ENCODE measurements at regions not wholly inside any gene's neighbourhood (a gene's known extent, or its start where the extent isn't known, plus 50 kb on each side); places are given as distances from the start of the nearest gene placed in this dataset.
A peak's percentile ranks its signal among the peaks of the same experiment; 100 is the strongest.

- DNase-seq (ENCODE audit: low read depth), result no peak
Observed at GRCh38 chr3:193787496-193787870, 194.5 kb downstream of the OPA1 start.

DNA sequence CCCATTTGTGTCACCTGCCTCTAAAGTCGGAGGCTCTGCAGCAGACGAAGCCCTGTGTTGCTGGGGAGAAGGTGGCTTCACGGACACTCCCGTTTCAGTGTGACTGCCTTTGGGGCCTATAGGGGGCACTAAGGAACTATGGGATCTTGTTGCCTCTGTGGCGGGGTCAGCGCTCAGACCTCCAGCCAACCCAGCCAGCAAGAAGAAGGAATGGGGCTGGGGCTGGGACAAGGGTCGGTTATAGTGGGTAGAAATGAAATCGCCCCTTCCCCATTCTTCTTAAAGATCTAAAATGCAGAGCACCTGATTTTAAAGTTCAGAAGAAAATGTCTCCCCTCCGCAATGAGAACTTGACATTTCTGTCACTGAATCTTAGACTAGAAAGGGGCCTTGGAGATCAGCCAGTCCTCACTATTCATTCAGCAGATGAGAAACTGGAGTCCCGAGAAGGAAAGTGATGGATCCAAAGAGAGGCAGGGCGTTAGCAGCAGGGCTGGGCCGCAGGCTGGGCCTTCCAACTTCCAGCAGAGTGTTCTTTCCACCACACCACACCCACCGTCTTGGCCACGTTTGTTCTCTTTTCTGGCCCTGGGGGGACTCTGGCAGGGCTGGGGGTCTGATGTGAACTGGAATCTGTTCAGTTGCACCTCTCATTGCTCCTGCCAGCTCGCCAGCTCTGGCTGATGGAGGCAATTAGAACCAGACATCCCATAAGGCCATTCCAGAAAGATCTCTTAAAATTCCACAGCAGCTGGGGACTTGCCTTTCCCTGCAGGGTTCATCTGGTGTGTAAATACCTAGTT lies 195.4 kb downstream of the OPA1 start:
- no peak for DNase-seq (ENCODE audit: low read depth)
- TF ChIP-seq CTCF (conservative IDR thresholded peaks at IDR 0.05; ENCODE audit: low read depth, low read length), result peak; percentile 90
- H3K4me3 ChIP-seq (ENCODE audit: low read length), result no peak overlapping the region

More at GRCh38 chr3:193787496-193787870, 194.5 kb downstream of the OPA1 start:
- no peak overlapping the region for H3K4me3 ChIP-seq (ENCODE audit: low read length)
- no peak for TF ChIP-seq CTCF (conservative IDR thresholded peaks at IDR 0.05; ENCODE audit: low read depth, low read length)

- no peak for TF ChIP-seq CTCF (conservative IDR thresholded peaks at IDR 0.05; ENCODE audit: low read depth, low read length)
- DNase-seq (ENCODE audit: low read depth), result no peak
- H3K4me3 ChIP-seq (ENCODE audit: low read length), result no peak overlapping the region
Observed at GRCh38 chr3:193789455-193789854, 196.4 kb downstream of the OPA1 start.

DNA sequence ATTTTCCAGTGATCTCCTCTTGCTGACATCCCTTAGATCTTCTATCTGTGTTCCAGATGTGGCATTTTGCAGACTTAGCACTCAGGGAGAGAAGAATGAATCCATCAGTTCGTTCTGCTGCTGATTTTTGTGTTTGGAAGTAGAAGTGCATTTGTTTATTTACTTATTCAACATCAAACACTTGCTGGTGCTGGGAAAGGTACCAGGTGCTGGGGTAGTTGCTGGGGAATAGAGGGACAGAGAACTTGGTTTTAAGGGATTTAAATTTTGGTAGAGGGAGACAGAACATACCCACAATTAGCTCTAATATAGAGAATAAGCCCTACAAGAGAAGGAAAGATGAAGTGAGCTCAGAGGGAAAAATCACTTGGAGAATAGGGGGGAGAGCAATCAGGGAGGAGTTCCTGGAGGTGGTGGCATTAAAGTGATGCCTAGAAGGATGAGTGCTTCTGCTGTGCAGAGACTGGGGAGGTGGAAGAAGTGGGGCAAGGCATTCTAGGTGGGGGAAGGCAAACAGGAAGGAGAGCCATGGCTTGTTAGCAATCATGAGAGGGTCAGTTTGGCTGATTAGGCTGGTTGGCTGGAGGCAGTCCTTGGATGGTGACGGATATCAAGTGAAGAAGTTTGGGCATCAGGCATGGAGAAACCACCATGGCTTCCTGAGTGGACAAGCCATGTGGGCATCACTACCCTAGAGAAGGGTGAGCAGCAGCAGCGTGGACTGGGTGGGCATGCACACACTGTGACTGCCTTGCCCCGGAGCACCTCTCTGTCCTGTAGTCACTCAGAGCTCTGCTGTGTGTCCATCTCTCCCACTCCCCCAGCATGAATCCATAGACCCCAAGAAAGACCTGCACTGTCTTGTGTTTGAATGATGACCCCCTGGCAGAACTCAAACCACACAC lies 197.3 kb downstream of the OPA1 start:
- no peak for DNase-seq (ENCODE audit: low read depth)
- TF ChIP-seq CTCF (conservative IDR thresholded peaks at IDR 0.05; ENCODE audit: low read depth, low read length), result no peak
- no peak overlapping the region for H3K4me3 ChIP-seq (ENCODE audit: low read length)

- DNase-seq (ENCODE audit: low read depth), result no peak
- no peak overlapping the region for H3K4me3 ChIP-seq (ENCODE audit: low read length)
- TF ChIP-seq CTCF (conservative IDR thresholded peaks at IDR 0.05; ENCODE audit: low read depth, low read length), result no peak
Observed at GRCh38 chr3:193791041-193792032, 198.3 kb downstream of the OPA1 start.

DNA sequence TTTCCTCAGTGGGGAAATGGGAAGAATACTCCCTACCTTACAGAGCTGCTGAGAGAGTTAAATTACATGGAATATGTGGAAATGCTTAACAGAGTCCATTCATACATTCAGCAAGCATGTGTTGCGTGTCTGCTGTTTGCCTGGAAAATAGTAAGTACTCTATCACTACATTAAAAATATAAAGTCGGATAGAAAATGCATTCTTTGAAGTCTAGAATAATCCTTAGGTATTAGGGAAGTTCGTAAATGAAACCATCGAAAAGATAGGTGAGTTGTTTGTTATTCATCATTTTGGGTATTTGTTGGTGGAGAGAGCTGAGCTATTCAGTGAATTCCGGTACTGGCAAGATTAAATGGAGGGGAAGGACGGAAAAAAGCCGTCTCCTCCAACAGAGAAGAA lies 200.1 kb downstream of the OPA1 start:
- no peak for DNase-seq (ENCODE audit: low read depth)
- no peak overlapping the region for H3K4me3 ChIP-seq (ENCODE audit: low read length)
- TF ChIP-seq CTCF (conservative IDR thresholded peaks at IDR 0.05; ENCODE audit: low read depth, low read length), result no peak
